GM12878 (cell line): ENCODE measurements at regions not wholly inside any gene's neighbourhood (a gene's known extent, or its start where the extent isn't known, plus 50 kb on each side); places are given as distances from the start of the nearest gene placed in this dataset.

Experiments used
- BACH1 ChIP-seq: fragments of 450-650 bp; IDR thresholded peaks from 2 replicates; pipeline ENCODE4 v1.6.1; 2017; ENCODE audit warnings: mild to moderate bottlenecking, borderline replicate concordance
- BCL3 ChIP-seq: IDR thresholded peaks from 2 replicates; pipeline ENCODE4 v1.6.1; 2011; ENCODE audit warnings: borderline replicate concordance, low read depth, mild to moderate bottlenecking, moderate library complexity, low read length; ENCODE audit not compliant: insufficient read depth, poor library complexity, severe bottlenecking
- CEBPZ ChIP-seq: fragments of 150-350 bp; IDR thresholded peaks from 2 replicates; pipeline ENCODE4 v1.6.1; 2016; ENCODE audit warnings: low read depth, low read length
- CREM ChIP-seq: IDR thresholded peaks from 2 replicates; pipeline ENCODE4 v1.6.1; 2014; ENCODE audit warnings: antibody characterized with exemption, low read depth
- E4F1 ChIP-seq: fragments of 450-650 bp; IDR thresholded peaks from 2 replicates; pipeline ENCODE4 v1.6.1; 2018; ENCODE audit warnings: borderline replicate concordance, mild to moderate bottlenecking; ENCODE audit not compliant: partially characterized antibody
- MYB ChIP-seq: fragments of 150-350 bp; IDR thresholded peaks from 2 replicates; pipeline ENCODE4 v1.6.1; 2014; ENCODE audit warnings: mild to moderate bottlenecking, low read depth, low read length, borderline replicate concordance
- NRF1 ChIP-seq: conservative IDR thresholded peaks from 2 replicates; pipeline ENCODE4 v1.6.1; 2011; ENCODE audit warnings: mild to moderate bottlenecking, low read depth, low read length, improper control_type of control experiment
- POU2F2 ChIP-seq: IDR thresholded peaks from 3 replicates; pipeline ENCODE4 v1.6.1; 2011; ENCODE audit warnings: low read depth, mild to moderate bottlenecking, low read length, borderline replicate concordance
- RAD21 ChIP-seq: IDR thresholded peaks from 2 replicates; pipeline ENCODE4 v1.6.1; 2011; ENCODE audit warnings: mild to moderate bottlenecking, low read depth, low read length, moderate library complexity; ENCODE audit not compliant: insufficient read depth
- SMAD1 ChIP-seq: fragments of 450-650 bp; IDR thresholded peaks from 2 replicates; pipeline ENCODE4 v1.6.1; 2018; ENCODE audit warnings: mild to moderate bottlenecking, low read depth; ENCODE audit not compliant: partially characterized antibody
- TCF3 ChIP-seq: IDR thresholded peaks from 2 replicates; pipeline ENCODE4 v1.6.1; 2012; ENCODE audit warnings: low read depth, mild to moderate bottlenecking, low read length, borderline replicate concordance; ENCODE audit not compliant: insufficient read depth
- ZBTB4 ChIP-seq: fragments of 450-650 bp; formaldehyde crosslinking; IDR thresholded peaks from 2 replicates; pipeline ENCODE4 v1.4.0; 2022; ENCODE audit warnings: mild to moderate bottlenecking, moderate library complexity
- ZNF217 ChIP-seq: fragments of 450-650 bp; IDR thresholded peaks from 2 replicates; pipeline ENCODE4 v1.6.1; 2017; ENCODE audit warnings: antibody characterized with exemption, mild to moderate bottlenecking
- ZNF687 ChIP-seq: fragments of 450-650 bp; IDR thresholded peaks from 2 replicates; pipeline ENCODE4 v1.6.1; 2017; ENCODE audit warnings: mild to moderate bottlenecking, moderate library complexity

- TF ChIP-seq BCL3 = no peak
- no peak for TF ChIP-seq BACH1
- TF ChIP-seq POU2F2 = no peak
- no peak for TF ChIP-seq ZNF687
- TF ChIP-seq ZNF217 = no peak
- no peak for TF ChIP-seq CREM
- TF ChIP-seq MYB = no peak
- TF ChIP-seq TCF3 = no peak
- no peak for TF ChIP-seq CEBPZ
- TF ChIP-seq NRF1 = no peak
- no peak for TF ChIP-seq E4F1
- TF ChIP-seq RAD21 = no peak
- TF ChIP-seq ZBTB4 (CRISPR knock-in tag) = no peak
- TF ChIP-seq SMAD1 = no peak
Observed at GRCh38 chr5:9713356-9713755, 83.2 kb upstream of the TAS2R1 start (continued).
